ENCODE measurements at regions not wholly inside any gene's neighbourhood (a gene's known extent, or its start where the extent isn't known, plus 50 kb on each side); places are given as distances from the start of the nearest gene placed in this dataset.

GRCh38 chr12:58566599-58566998 lies 353.7 kb downstream of the LRIG3 start:
- no peak for TF ChIP-seq CTCF (IDR thresholded peaks at IDR 0.05; ENCODE audit: borderline replicate concordance, extremely low read depth, low read length, poor library complexity, severe bottlenecking)
- no peak for TF ChIP-seq EZH2 (IDR thresholded peaks at IDR 0.05; ENCODE audit: borderline replicate concordance, low read depth, low read length, severe bottlenecking)
